ENCODE measurements at regions not wholly inside any gene's neighbourhood (a gene's known extent, or its start where the extent isn't known, plus 50 kb on each side); places are given as distances from the start of the nearest gene placed in this dataset.

DNA sequence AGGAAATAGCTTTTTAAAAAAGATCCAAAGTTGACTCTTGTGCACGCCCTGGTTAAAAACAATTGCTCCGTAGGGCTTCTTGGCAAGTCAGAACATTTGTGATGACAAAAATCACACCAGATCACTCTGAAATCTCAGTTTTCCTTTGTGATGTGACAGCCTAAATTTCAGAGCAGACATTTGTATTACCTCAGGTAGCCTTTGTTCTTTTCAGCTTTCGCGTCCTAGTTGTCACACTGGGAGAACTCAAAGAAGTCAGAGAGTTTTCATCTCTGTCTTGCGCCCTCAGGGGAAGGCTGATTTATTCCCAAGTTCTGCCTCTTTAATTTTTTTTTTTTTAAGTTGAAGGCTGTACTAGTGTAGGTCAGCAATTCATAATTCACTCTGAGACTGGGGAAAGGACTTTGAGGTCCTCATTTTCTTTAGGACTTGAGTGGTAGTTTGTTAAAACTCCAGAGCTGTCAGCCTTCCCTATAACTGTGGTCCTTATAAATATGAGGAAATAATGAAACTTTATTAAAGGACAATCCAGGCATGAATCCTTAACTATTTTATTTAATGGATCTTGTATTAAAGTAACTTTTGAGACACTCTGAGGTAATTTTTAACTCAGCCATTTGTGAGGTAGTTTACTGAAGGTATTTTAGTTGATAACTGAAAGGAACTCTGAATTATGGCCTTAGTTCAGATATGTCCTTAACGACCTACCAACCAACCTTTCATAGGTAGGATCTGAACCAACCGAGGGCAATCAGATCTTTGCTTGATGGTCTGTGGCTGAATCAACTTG lies 525.1 kb upstream of the FAM98A start:
- no peak for DNase-seq

- no peak for DNase-seq
Measured at GRCh38 chr2:34121076-34121475, 522.0 kb upstream of the FAM98A start.

GRCh38 chr2:34115076-34115475 lies 516.0 kb upstream of the FAM98A start:
- DNase-seq, result no peak

DNA sequence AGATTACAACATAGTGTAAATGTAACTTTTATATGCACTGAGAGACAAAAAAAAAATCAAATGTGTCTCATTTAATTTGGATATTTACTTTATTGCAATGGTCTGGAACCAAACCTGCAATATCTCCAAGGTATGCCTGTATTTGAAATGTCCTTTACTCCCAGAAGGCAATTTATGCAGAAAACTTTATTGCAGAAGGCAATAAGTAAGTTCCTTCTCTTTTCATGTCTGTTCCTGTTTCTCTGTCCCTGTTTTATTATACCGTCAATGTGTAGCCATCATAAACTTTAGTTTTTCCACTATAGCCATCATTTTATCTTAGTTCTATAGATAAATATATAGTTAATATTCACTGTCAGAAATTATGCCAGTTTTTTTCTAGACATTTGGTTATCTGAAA lies 513.1 kb upstream of the FAM98A start:
- no peak for DNase-seq

- no peak for DNase-seq
Measured at GRCh38 chr2:34110392-34110791, 511.3 kb upstream of the FAM98A start.

DNA sequence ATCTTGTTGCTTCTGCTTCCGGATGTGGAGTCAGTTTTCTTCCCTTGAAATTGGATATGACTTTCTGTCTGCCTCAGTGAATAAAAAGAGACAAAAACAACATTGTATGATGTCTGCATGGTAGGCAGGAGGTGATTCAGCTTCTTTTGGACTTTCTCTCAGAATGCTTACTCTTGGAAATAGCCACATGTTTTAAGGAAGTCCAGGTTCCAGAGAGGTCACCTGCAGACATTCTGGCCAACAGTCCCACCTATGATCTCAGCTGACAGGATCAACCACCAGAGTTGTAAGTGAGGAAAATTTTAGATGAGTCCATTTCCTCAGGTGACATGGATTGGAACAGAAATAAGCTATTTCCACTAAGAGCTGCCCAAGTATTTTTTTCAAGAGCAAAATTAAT lies 508.7 kb upstream of the FAM98A start:
- no peak for DNase-seq

- no peak for DNase-seq
Measured at GRCh38 chr2:34105006-34105767, 506.1 kb upstream of the FAM98A start.

DNA sequence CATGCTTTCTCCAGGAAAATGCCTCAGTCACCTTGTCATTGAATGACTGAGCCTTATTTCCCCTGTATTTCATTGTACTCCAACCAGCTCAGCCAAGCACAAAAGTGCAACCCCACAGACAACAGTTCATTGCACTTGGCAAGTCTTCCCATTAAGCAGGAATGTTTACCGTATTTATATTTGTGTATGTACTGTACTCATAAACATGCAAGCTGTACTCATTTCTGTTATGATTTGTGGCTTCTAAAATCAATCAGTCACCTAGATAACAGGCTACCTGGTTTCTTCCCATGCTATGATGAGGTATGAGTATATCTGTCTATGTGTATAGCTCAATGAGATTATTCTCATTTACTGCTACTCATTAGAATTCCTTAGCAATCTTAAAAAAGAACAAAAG lies 505.5 kb upstream of the FAM98A start:
- no peak for DNase-seq

GRCh38 chr2:34103437-34103836 lies 504.3 kb upstream of the FAM98A start:
- no peak for DNase-seq

GRCh38 chr2:34102339-34102738 lies 503.2 kb upstream of the FAM98A start:
- no peak for DNase-seq

GRCh38 chr2:34099377-34099776 lies 500.3 kb upstream of the FAM98A start:
- DNase-seq, result no peak

DNA sequence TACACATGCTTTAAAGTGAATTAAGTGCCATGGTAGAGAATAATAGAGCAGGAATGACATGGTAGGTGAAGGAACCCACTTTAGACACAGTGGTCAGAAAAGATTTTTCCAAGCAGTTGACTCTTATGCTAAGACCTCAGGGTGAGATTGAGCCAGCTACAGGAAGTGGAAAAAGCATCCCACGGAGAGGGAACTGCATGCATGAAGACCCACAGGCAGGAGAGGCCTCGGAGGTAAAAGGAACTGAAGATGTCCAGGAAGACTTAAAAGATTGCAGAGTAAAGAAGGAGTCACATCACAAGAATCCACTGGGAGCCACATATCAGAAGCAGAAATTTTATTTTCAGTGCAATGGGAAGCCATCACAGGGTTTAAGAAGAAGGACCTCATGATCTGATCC lies 499.2 kb upstream of the FAM98A start:
- DNase-seq, result no peak

DNA sequence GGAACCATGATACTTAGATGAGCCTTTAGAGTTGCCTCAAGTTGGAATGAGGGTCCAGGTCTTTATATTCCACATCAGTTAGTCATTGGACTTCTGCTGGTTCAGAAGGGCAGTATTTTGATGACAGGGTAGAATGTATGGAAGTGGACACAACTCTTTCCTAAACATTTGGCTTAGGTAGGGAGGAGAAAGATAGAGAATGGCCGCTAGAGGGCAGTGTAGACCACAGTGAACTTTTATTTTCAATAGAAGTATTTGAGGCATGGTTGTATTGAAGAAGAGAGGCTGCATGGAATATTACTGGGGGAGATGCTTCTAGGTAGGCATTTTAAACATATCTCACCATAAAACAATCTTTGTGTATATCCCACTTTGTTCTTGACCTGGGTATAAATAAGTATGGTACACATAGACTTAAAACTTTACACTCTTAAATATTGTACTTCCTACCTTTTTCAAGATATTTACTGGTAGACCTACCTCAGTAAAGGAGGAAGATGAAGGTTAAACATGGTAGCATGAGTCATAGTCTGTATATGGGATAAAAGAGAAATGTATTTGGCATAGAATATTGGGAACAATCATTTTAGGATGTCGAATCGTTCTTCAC lies 497.6 kb upstream of the FAM98A start:
- DNase-seq, result peak; percentile 78

DNA sequence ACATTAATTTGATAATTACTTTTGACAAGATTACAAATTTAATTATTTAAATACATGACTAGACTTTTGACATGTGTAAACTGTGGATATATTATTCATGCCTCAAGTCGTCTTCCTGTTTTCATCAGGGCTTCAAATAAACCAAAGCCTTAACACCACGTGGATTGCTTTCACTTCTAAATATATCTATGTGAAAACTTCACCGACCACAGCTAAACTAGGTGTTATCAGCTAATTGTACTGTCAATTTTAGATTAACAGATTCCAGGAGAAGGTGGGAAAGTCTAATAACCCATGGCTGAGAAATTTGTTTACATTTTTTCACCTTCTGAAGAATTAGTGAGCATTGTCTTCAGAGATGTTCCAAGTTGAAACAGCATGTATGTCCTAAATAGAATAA lies 494.7 kb upstream of the FAM98A start:
- DNase-seq, result no peak

DNA sequence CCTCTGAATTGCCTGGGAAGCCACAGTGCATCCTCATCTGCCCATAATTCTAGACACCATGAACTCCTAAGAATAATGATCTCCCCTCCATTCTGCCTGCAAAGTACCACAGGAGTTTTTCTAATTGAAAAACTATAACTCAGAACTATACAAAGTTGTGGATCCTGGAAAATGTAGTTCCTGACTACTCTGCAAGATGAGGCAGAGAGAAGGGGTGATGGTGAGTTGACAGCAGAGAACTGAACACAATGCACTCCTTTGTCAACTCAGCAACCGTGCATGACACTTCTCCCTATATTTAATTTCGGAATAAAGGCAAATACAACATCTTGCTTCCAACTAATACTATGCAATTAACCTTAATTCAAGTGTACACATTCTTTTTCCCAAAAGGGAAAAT lies 471.1 kb upstream of the FAM98A start:
- no peak for DNase-seq

GRCh38 chr2:34069604-34070003 lies 470.5 kb upstream of the FAM98A start:
- DNase-seq, result no peak

DNA sequence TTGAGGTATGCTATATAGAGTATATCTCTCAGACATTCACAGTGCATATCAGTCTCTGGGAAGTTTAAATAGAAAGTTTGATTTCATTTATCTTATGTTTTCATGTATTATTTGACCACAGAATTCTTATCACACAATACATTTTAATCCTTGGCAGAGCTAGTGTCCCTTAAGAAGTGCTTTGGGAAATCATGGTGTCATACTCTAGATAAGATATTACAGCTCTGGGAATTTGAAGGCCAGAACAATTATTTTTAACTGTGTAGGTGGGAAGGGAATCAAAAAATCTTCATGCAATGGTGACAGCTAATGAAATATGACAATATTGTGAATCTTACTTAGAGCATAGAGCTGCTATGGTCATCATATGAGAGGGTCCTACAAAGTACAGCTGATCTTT lies 451.3 kb upstream of the FAM98A start:
- no peak for DNase-seq

DNA sequence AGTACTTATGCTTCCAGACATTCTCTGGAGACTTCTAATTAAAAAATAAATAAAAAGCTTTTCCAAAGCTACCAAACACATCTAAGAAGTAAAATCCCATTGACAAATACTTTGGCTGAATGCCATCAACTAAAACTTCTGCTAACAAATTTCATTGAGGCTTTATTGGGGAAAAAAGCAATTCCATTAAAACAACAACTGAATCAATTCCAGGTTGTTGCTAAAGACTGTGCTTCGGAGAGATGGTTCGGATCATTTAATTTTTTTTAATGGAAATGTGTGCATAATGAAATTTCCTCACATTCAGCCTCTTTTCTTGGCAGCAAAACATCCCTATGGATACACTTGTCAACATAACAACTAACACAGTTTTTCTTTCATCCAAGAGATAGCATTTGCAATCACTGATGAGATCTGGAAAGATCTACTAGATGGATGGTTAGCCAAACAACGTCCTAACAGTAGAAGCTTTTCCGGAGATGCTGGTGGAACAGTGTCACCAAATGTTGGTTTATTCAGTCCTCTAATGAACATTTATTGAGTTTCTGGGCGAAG lies 446.1 kb upstream of the FAM98A start:
- DNase-seq, result no peak

DNA sequence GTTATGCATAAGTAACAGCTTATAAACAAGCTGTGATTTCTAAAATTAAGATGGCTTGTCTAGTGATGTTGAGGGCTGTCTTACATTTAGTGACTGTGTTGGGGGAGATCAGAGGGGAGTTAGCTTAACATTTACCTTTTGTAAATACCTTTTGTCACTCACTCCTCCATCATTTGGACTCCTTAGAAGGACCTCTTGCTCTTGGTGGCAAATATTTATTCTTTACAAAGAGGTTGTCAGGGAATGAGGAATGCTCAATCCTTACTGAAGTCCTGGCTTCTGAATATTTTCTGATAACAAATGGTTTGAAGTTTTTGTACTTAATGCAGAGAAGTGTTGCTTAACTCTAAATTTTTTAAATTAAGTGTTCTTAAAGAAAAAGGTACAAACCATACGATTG lies 438.8 kb upstream of the FAM98A start:
- no peak for DNase-seq

- no peak for DNase-seq
Measured at GRCh38 chr2:34037157-34037556, 438.1 kb upstream of the FAM98A start.

DNA sequence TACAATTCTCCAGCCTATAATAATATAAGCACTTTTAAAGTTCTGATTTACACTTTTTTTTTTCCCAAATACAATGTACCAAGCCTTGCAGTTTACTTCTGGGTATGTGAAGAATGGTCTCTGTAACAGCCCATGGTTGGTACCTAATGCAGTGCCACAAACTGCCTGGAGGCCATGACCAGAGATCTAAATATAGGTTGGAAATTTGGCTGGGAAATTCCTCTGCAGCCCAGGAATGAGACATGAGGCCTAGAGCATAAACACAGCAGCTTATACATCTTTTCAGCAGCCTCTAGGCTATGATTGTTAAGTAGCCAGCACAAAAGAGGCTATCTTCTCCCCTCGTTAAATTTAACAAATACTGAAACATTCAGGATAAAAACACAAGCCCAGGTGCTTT lies 432.0 kb upstream of the FAM98A start:
- DNase-seq, result no peak

DNA sequence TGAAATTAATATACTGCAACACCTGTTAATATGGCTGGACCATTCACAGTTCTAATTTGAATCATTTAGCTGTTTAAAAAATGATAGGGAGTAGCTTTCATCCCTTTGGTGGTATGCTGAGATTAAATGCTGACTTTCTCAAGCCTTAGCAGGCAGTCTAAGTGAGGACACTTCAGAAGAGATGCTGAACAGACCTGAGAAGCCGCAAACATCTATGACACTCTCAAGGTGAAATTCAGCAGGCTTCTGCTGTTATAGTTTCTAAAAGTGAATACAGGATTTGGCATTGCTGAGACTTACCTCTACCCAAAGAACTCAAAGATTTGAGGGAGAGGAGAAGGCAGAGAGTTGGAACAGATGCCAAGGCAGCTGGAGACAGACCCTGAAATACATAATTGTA lies 431.2 kb upstream of the FAM98A start:
- no peak for DNase-seq

GRCh38 chr2:34029073-34029472 lies 430.0 kb upstream of the FAM98A start:
- no peak for DNase-seq

- DNase-seq, result no peak
Measured at GRCh38 chr2:34025196-34025595, 426.1 kb upstream of the FAM98A start.
